NT2/D1 (cell line): ENCODE measurements at regions not wholly inside any gene's neighbourhood (a gene's known extent, or its start where the extent isn't known, plus 50 kb on each side); places are given as distances from the start of the nearest gene placed in this dataset.

ENCODE experiments used
- SUZ12 ChIP-seq: IDR thresholded peaks from 2 replicates; pipeline ENCODE4 v1.6.1; 2011; ENCODE audit not compliant: insufficient read length, insufficient read depth; ENCODE audit errors: extremely low read depth
- YY1 ChIP-seq: IDR thresholded peaks from 2 replicates; pipeline ENCODE4 v1.6.1; 2011; ENCODE audit not compliant: insufficient read length, insufficient read depth

- no peak for TF ChIP-seq SUZ12
- no peak for TF ChIP-seq YY1
Measured at GRCh38 chr18:79587226-79587741, 92.3 kb upstream of the CTDP1 start.
